ENCODE measurements at regions not wholly inside any gene's neighbourhood (a gene's known extent, or its start where the extent isn't known, plus 50 kb on each side); places are given as distances from the start of the nearest gene placed in this dataset.

- H3K9me3 Mint-ChIP-seq, result peaks cover 4% of the 10 kb centered on the region
- no peaks in the 10 kb centered on the region for H3K27me3 Mint-ChIP-seq
- no peak overlapping the region for H3K27ac Mint-ChIP-seq
- CTCF ChIA-PET, result no interaction called here
- H3K4me1 Mint-ChIP-seq, result no peaks in the 10 kb centered on the region
- DNase-seq, result no peak
- no peaks in the 10 kb centered on the region for H3K36me3 Mint-ChIP-seq
- no peak overlapping the region for H3K4me3 Mint-ChIP-seq
Observed at GRCh38 chr19:42662712-42663111, 68.0 kb upstream of the CEACAM8 start.

DNA sequence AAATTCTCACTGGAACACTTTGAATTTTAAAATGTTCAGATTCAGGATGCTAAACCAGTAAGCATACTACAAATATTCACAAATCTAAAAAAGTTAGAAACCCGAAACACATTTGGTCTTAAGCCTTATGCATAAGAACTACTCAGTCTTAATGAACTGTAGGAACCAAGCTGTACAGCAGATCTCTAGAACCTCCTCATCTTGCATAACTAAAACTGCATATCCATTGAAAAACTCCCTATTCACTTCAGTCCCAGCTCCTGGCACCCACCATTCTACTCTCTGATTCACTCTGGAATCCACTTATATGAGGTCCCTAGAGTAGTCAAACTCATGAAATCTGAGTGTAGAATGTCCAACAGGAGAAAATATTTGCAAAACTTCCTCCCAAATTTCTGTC is 65.6 kb upstream of the CEACAM8 start:
- Mint-ChIP-seq H3K36me3 (no peaks in the 10 kb centered on the region), H3K27ac (no peak overlapping the region), H3K9me3 (peaks cover 4% of the 10 kb centered on the region), H3K4me1 (no peaks in the 10 kb centered on the region), H3K4me3 (no peak overlapping the region), H3K27me3 (no peaks in the 10 kb centered on the region)
- CTCF ChIA-PET, result no interaction called here
- no peak for DNase-seq

DNA sequence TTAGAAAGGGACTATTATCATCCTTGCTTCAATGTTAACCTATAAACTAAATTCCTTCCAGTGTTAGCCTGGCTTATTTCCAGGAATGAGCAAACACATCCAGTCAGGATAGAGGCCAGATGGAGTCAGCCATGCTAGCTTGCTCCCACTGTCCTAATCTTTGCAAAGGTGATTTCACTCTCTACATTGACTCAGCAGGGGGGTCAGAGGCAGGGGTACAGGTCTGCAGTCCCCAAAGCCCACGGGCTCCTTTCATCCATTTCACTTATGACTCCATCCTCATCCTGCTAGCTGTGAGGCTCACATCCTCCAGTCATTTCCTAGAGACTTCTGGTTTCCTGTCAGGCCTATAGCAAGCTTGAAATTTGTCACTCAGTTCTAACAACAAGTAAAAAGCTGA is 63.4 kb upstream of the CEACAM8 start:
- CTCF ChIA-PET, result interaction anchor here (1.5 kb wide), 1 partner anchor 25 kb away, joined by 6 read pairs; no protein-coding TSS in a partner anchor
- DNase-seq, result no peak
- no peaks in the 10 kb centered on the region for H3K4me1 Mint-ChIP-seq
- no peak overlapping the region for H3K4me3 Mint-ChIP-seq
- H3K9me3 Mint-ChIP-seq, result peaks cover 4% of the 10 kb centered on the region
- H3K27me3 Mint-ChIP-seq, result peaks cover 5% of the 10 kb centered on the region
- H3K27ac Mint-ChIP-seq, result no peak overlapping the region
- H3K36me3 Mint-ChIP-seq, result no peaks in the 10 kb centered on the region

DNA sequence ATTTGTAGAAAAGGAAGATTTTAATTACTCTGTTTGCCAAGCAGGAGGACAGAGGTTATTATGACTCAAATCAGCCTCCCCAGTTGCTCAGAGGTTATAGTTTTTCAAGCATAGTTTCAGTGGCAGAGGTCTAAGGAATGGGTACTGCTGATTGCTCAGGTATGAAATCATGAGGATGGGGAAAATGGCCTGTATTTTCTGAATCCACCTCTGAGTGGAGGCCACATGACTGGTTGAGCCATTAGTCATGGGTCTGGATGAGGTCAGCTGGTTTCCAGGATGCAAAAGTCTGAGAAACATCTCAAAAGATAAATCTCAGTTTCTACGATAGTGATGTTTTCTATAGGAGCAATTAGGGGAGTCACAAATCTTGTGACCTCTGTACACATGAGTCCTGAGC is 62.8 kb upstream of the CEACAM8 start:
- no peaks in the 10 kb centered on the region for H3K4me1 Mint-ChIP-seq

DNA sequence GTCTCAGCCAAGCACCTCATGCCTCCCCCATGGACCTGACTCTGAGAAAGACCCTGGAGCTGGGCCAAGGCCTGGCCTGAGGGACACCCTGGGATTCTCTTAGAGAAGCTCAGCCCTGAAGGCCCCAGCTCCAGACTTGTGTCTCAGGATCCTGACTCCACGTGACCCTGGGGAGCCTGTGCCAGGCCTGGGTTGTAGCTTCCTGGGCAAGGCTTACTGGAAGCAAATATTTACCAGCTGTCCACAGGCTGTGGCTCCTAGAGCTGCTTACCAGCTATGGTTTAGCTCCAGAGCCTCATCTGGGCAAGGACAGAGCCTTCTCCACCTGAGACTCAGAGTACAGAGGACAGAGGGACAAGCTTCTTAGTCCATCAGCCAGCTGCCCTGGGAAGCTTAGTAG is 61.0 kb upstream of the CEACAM8 start:
- Mint-ChIP-seq H3K36me3 (no peaks in the 10 kb centered on the region), H3K4me1 (no peaks in the 10 kb centered on the region), H3K27ac (no peak overlapping the region), H3K27me3 (peaks cover 11% of the 10 kb centered on the region), H3K9me3 (peaks cover 4% of the 10 kb centered on the region), H3K4me3 (no peak overlapping the region)
- CTCF ChIA-PET, result interaction anchor here (1.1 kb wide), 1 partner anchor 31 kb away, joined by 3 read pairs; no protein-coding TSS in a partner anchor
- no peak for DNase-seq

More for the DNA sequence above, 62.8 kb upstream of the CEACAM8 start:
- CTCF ChIA-PET, result interaction anchor here (1.0 kb wide), 1 partner anchor 26 kb away, joined by 3 read pairs; no protein-coding TSS in a partner anchor
- Mint-ChIP-seq H3K9me3 (peaks cover 4% of the 10 kb centered on the region), H3K36me3 (no peaks in the 10 kb centered on the region), H3K27me3 (peaks cover 7% of the 10 kb centered on the region), H3K27ac (no peak overlapping the region), H3K4me3 (no peak overlapping the region)
- no peak for DNase-seq

- DNase-seq, result no peak
- CTCF ChIA-PET, result no interaction called here
- Mint-ChIP-seq H3K4me3 (no peak overlapping the region), H3K27ac (no peak overlapping the region), H3K9me3 (peaks cover under 1% of the 10 kb centered on the region), H3K4me1 (no peaks in the 10 kb centered on the region), H3K36me3 (no peaks in the 10 kb centered on the region), H3K27me3 (peaks cover 14% of the 10 kb centered on the region)
Observed at GRCh38 chr19:42653841-42654240, 59.1 kb upstream of the CEACAM8 start.

DNA sequence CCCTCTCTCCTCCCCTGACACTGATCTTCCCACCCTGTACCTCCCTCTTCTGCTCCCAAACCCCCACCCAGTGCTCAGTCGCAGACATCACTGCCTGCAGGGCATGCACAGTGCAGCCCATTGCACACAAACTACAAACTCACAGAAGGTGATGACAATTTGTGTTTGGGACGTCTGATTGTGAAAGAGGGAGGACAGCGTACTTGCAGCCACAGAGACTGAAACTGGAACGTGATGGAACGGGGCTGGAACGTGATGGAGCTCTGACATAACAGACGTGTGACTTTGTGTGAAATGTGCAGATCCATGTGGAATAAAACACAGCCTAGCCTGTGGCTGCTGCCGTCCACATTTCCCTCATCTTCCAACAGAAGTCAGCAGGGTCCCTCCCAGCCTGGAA is 57.3 kb upstream of the CEACAM8 start:
- Mint-ChIP-seq H3K36me3 (no peaks in the 10 kb centered on the region), H3K4me3 (no peak overlapping the region), H3K4me1 (no peaks in the 10 kb centered on the region), H3K27ac (no peak overlapping the region), H3K9me3 (no peaks in the 10 kb centered on the region), H3K27me3 (peaks cover 14% of the 10 kb centered on the region)
- CTCF ChIA-PET, result no interaction called here
- no peak for DNase-seq

All from activated naive CD4-positive, alpha-beta T cell treated with anti-CD3 and anti-CD28 coated beads, Interleukin-2, amount 10 ng/mL, durations not matched to agents 7 days and 5 days (primary cell).